Brain microvascular endothelial cell (primary cell): ENCODE measurements at regions not wholly inside any gene's neighbourhood (a gene's known extent, or its start where the extent isn't known, plus 50 kb on each side); places are given as distances from the start of the nearest gene placed in this dataset.

Experiments used
- DNase-seq: peaks from one replicate; pipeline ENCODE4 v3.0.0-alpha.2; 2020
- H3K27ac ChIP-seq: fragments of 250-450 bp; sonication (Bioruptor Pico); 2 replicates; pipeline ENCODE4 v1.5.1; 2020; ENCODE audit warnings: mild to moderate bottlenecking, moderate library complexity
- H3K27me3 ChIP-seq: fragments of 250-450 bp; sonication (Bioruptor Pico); replicated peaks from 2 replicates; pipeline ENCODE4 v1.5.1; 2020; ENCODE audit warnings: mild to moderate bottlenecking
- H3K36me3 ChIP-seq: fragments of 250-450 bp; sonication (Bioruptor Pico); replicated peaks from 2 replicates; pipeline ENCODE4 v1.5.1; 2020; ENCODE audit warnings: mild to moderate bottlenecking
- H3K4me3 ChIP-seq: 2 replicates; pipeline ENCODE4 v1.5.1; 2011; ENCODE audit warnings: low read depth, mild to moderate bottlenecking, control low read depth, low read length, moderate library complexity
- CTCF ChIP-seq: IDR thresholded peaks from 2 replicates; pipeline ENCODE4 v1.5.1; 2011; ENCODE audit warnings: low read depth, mild to moderate bottlenecking, moderate library complexity, low read length, control low read depth, inconsistent platforms; ENCODE audit errors: missing control alignments
- in situ Hi-C: cut with HindIII; loops from 2 replicates; pipeline ENCODE4 v1.10.0; 2017; ENCODE audit warnings: low sequenced_read_pairs, low pct_ligation_motif_present

GRCh38 chr10:130932326-130933007, 379.1 kb downstream of the TCERG1L start:
- no peak for TF ChIP-seq CTCF
- DNase-seq: no peak
- Histone ChIP-seq H3K36me3 (no peaks in the 10 kb centered on the region), H3K27ac (no peak overlapping the region), H3K4me3 (no peak overlapping the region), H3K27me3 (no peaks in the 10 kb centered on the region)
- in situ Hi-C loops: no loop called here

- DNase-seq: no peak
- Histone ChIP-seq H3K27me3 (no peaks in the 10 kb centered on the region), H3K4me3 (no peak overlapping the region), H3K27ac (no peak overlapping the region), H3K36me3 (no peaks in the 10 kb centered on the region)
- in situ Hi-C loops: no loop called here
- TF ChIP-seq CTCF: no peak
These were observed 378.5 kb downstream of the TCERG1L start for GRCh38 chr10:130933008-130933390.

- Histone ChIP-seq H3K27ac (no peak overlapping the region), H3K27me3 (no peaks in the 10 kb centered on the region), H3K36me3 (no peaks in the 10 kb centered on the region), H3K4me3 (no peak overlapping the region)
- in situ Hi-C loops: no loop called here
- TF ChIP-seq CTCF: no peak
- DNase-seq: no peak
These were observed 377.0 kb downstream of the TCERG1L start for GRCh38 chr10:130934293-130935127.

- no peaks in the 10 kb centered on the region for H3K27me3 ChIP-seq
- no peak for TF ChIP-seq CTCF
- no peak overlapping the region for H3K27ac ChIP-seq
- no peak overlapping the region for H3K4me3 ChIP-seq
- in situ Hi-C loops: no loop called here
- DNase-seq: no peak
- H3K36me3 ChIP-seq: no peaks in the 10 kb centered on the region
These were observed 376.4 kb downstream of the TCERG1L start for GRCh38 chr10:130935128-130935439.

GRCh38 chr10:130935897-130936550, 375.5 kb downstream of the TCERG1L start:
- Histone ChIP-seq H3K36me3 (no peaks in the 10 kb centered on the region), H3K4me3 (no peak overlapping the region), H3K27me3 (no peaks in the 10 kb centered on the region), H3K27ac (no peak overlapping the region)
- no peak for TF ChIP-seq CTCF
- DNase-seq: no peak
- in situ Hi-C loops: no loop called here
